IMR-90 (cell line): ENCODE measurements at regions not wholly inside any gene's neighbourhood (a gene's known extent, or its start where the extent isn't known, plus 50 kb on each side); places are given as distances from the start of the nearest gene placed in this dataset.
A peak's percentile ranks its signal among the peaks of the same experiment; 100 is the strongest.

ENCODE experiments used
- ATAC-seq: fragments of 200-7000 bp; cut with Tn5 transposase; 2 replicates; pipeline ENCODE4 v1.9.1; 2020; ENCODE audit warnings: low read depth, mild to moderate bottlenecking, moderate library complexity
- BruUV-seq: library from RNA; stranded (reverse); fragments of 400-500 nt; replicated peaks from 2 replicates; lab custom pipeline; 2021; lab: Mats Ljungman, UMichigan
- CTCF ChIA-PET: fragments of 300-600 bp; formaldehyde crosslinking; extraction: SDS; loops from one replicate; lab custom pipeline; 2021; ENCODE audit warnings: antibody characterized with exemption; lab: Yijun Ruan, JAX
- POLR2A ChIA-PET: fragments of 300-600 bp; sonication (Branson Sonifier 250); formaldehyde crosslinking; loops from one replicate; lab custom pipeline; 2022; ENCODE audit warnings: antibody characterized with exemption; ENCODE audit not compliant: unreplicated experiment; lab: Charles Lee
- DNase-seq: peaks from one replicate; pipeline ENCODE4 v3.0.0; 2013
- H2AFZ ChIP-seq: replicated peaks from 2 replicates; pipeline ENCODE3; 2013; ENCODE audit warnings: low read length, mild to moderate bottlenecking; ENCODE audit not compliant: poor library complexity
- H2AK5ac ChIP-seq: 2 replicates; pipeline ENCODE4 v1.6.1; 2013; ENCODE audit warnings: low read depth, low read length, inconsistent platforms
- H2AK9ac ChIP-seq: replicated peaks from 2 replicates; pipeline ENCODE3; 2013; ENCODE audit warnings: mild to moderate bottlenecking, low read depth, low read length, moderate library complexity; ENCODE audit not compliant: poor library complexity
- H2BK120ac ChIP-seq: 2 replicates; pipeline ENCODE4 v1.6.1; 2013; ENCODE audit warnings: low read depth, low read length, inconsistent platforms
- H2BK15ac ChIP-seq: 3 replicates; pipeline ENCODE4 v1.6.1; 2013; ENCODE audit warnings: low read depth, low read length, inconsistent platforms
- H2BK20ac ChIP-seq: 2 replicates; pipeline ENCODE4 v1.6.1; 2013; ENCODE audit warnings: low read depth, mild to moderate bottlenecking, inconsistent platforms, low read length, moderate library complexity
- H2BK5ac ChIP-seq: 2 replicates; pipeline ENCODE4 v1.6.1; 2013; ENCODE audit warnings: mild to moderate bottlenecking, low read depth, low read length, inconsistent platforms; ENCODE audit not compliant: poor library complexity, severe bottlenecking
- H3K14ac ChIP-seq: replicated peaks from 2 replicates; pipeline ENCODE4 v1.6.1; 2013; ENCODE audit warnings: low read depth, low read length, inconsistent platforms
- H3K18ac ChIP-seq: 2 replicates; pipeline ENCODE4 v1.6.1; 2013; ENCODE audit warnings: low read depth, low read length, control low read depth
- H3K23ac ChIP-seq: 2 replicates; pipeline ENCODE4 v1.6.1; 2013; ENCODE audit warnings: low read depth, low read length, inconsistent platforms
- H3K27ac ChIP-seq: 2 replicates; pipeline ENCODE4 v1.5.1; 2013; ENCODE audit warnings: mild to moderate bottlenecking, control low read depth, low read length; ENCODE audit not compliant: insufficient read depth
- H3K27me3 ChIP-seq: 2 replicates; pipeline ENCODE4 v1.6.1; 2013; ENCODE audit warnings: low read length; ENCODE audit not compliant: control insufficient read depth, insufficient read depth
- H3K36me3 ChIP-seq: 2 replicates; pipeline ENCODE4 v1.6.1; 2013; ENCODE audit warnings: low read length, mixed read lengths; ENCODE audit not compliant: control insufficient read depth, insufficient read depth
- H3K4ac ChIP-seq: 2 replicates; pipeline ENCODE4 v1.6.1; 2013; ENCODE audit warnings: low read depth, low read length, inconsistent platforms
- H3K4me1 ChIP-seq: 2 replicates; pipeline ENCODE4 v1.6.1; 2013; ENCODE audit warnings: low read length, mixed read lengths; ENCODE audit not compliant: control insufficient read depth, insufficient read depth
- H3K4me2 ChIP-seq: 2 replicates; pipeline ENCODE4 v1.6.1; 2013; ENCODE audit warnings: low read depth, mild to moderate bottlenecking, control low read depth, low read length, moderate library complexity
- H3K4me3 ChIP-seq: 2 replicates; pipeline ENCODE4 v1.5.1; 2013; ENCODE audit warnings: low read depth, mild to moderate bottlenecking, control low read depth, low read length, moderate library complexity; ENCODE audit not compliant: insufficient read depth
- H3K56ac ChIP-seq: 2 replicates; pipeline ENCODE4 v1.6.1; 2013; ENCODE audit warnings: low read length, inconsistent platforms; ENCODE audit not compliant: insufficient read depth; ENCODE audit errors: extremely low read depth
- H3K79me1 ChIP-seq, 2 experiments: 2 replicates each; pipeline ENCODE4 v1.6.1; 2013; ENCODE audit warnings: low read length in 2 of 2, inconsistent platforms in 1 of 2, low read depth in 1 of 2
- H3K9ac ChIP-seq: 2 replicates; pipeline ENCODE4 v1.6.1; 2013; ENCODE audit warnings: low read depth, low read length, control low read depth
- H3K9me1 ChIP-seq: 2 replicates; pipeline ENCODE4 v1.6.1; 2013; ENCODE audit warnings: low read length, inconsistent platforms; ENCODE audit not compliant: insufficient read depth
- H3K9me3 ChIP-seq: 2 replicates; pipeline ENCODE4 v1.6.1; 2013; ENCODE audit warnings: low read length; ENCODE audit not compliant: control insufficient read depth, insufficient read depth
- H4K20me1 ChIP-seq: 2 replicates; pipeline ENCODE4 v1.6.1; 2013; ENCODE audit warnings: low read length, inconsistent platforms; ENCODE audit not compliant: insufficient read depth
- H4K5ac ChIP-seq: 2 replicates; pipeline ENCODE4 v1.6.1; 2013; ENCODE audit warnings: mild to moderate bottlenecking, low read depth, low read length, control low read depth
- H4K8ac ChIP-seq, 2 experiments: 2 replicates each; pipeline ENCODE4 v1.6.1; 2013; ENCODE audit warnings: low read depth in 2 of 2, low read length in 2 of 2, control low read depth in 1 of 2, inconsistent platforms in 1 of 2
- H4K91ac ChIP-seq: 2 replicates; pipeline ENCODE4 v1.6.1; 2013; ENCODE audit warnings: low read depth, low read length, inconsistent platforms; ENCODE audit not compliant: insufficient read depth
- CEBPB ChIP-seq: IDR thresholded peaks from 2 replicates; pipeline ENCODE4 v1.6.1; 2012; ENCODE audit warnings: low read depth, low read length, improper control_type of control experiment
- ELK1 ChIP-seq: fragments of 150-350 bp; IDR thresholded peaks from 2 replicates; pipeline ENCODE4 v1.6.1; 2016; ENCODE audit warnings: low read depth, mild to moderate bottlenecking, low read length, moderate library complexity, borderline replicate concordance
- FOS ChIP-seq: fragments of 150-350 bp; IDR thresholded peaks from 2 replicates; pipeline ENCODE4 v1.6.1; 2016; ENCODE audit warnings: low read depth, low read length
- MAFK ChIP-seq: IDR thresholded peaks from 2 replicates; pipeline ENCODE4 v1.6.1; 2012; ENCODE audit warnings: low read depth, low read length, improper control_type of control experiment
- MAZ ChIP-seq: IDR thresholded peaks from 2 replicates; pipeline ENCODE4 v1.6.1; 2012; ENCODE audit warnings: low read depth, mild to moderate bottlenecking, low read length, improper control_type of control experiment, moderate library complexity, borderline replicate concordance
- NFE2L2 ChIP-seq: fragments of 150-350 bp; IDR thresholded peaks from 2 replicates; pipeline ENCODE4 v1.6.1; 2016; ENCODE audit warnings: low read depth, mild to moderate bottlenecking, low read length
- POLR2A ChIP-seq: IDR thresholded peaks from 2 replicates; pipeline ENCODE4 v1.6.1; 2012; ENCODE audit warnings: mild to moderate bottlenecking, low read depth, low read length
- RAD21 ChIP-seq: IDR thresholded peaks from 2 replicates; pipeline ENCODE4 v1.6.1; 2012; ENCODE audit warnings: low read length, improper control_type of control experiment
- RFX5 ChIP-seq: IDR thresholded peaks from 2 replicates; pipeline ENCODE4 v1.8.0; 2012; ENCODE audit warnings: low read depth, mild to moderate bottlenecking, low read length, moderate library complexity
- SMC3 ChIP-seq: fragments of 150-350 bp; IDR thresholded peaks from 2 replicates; pipeline ENCODE4 v1.6.1; 2016; ENCODE audit warnings: low read depth, mild to moderate bottlenecking, antibody characterized with exemption, low read length, moderate library complexity
- USF2 ChIP-seq: fragments of 150-350 bp; IDR thresholded peaks from 2 replicates; pipeline ENCODE4 v1.6.1; 2017; ENCODE audit warnings: mild to moderate bottlenecking, antibody characterized with exemption, low read length, low read depth
- WGBS, 2 experiments: methylation state at CpG; one replicate each; pipeline versions ENCODE4 v1.1.5 to v1.1.7; 2013; ENCODE audit warnings: missing lambda C conversion rate in 2 of 2; ENCODE audit not compliant: insufficient read length in 1 of 2; ENCODE audit errors: extremely low coverage in 2 of 2; 5-methylcytosine and 5-hydroxymethylcytosine counted together
- dilution Hi-C: fragments of 300-500 bp; cut with HindIII; formaldehyde crosslinking; loops from one replicate; pipeline ENCODE4 v1.14.3; 2018; ENCODE audit warnings: low sequenced_read_pairs; ENCODE audit not compliant: unreplicated experiment
- in situ Hi-C: fragments of 300-500 bp; cut with MboI; formaldehyde crosslinking; loops from 3 replicates; pipeline ENCODE4 v1.14.3; 2019; ENCODE audit warnings: low sequenced_read_pairs, inconsistent platforms, mixed read lengths
- intact Hi-C: fragments of 100-400 bp; cut with micrococcal nuclease; formaldehyde crosslinking; loops from 2 replicates; pipeline ENCODE4 v1.10.0; 2022

- Histone ChIP-seq H3K4ac (peak overlapping the region; percentile 99), H4K8ac (peak overlapping the region; percentile 87 to 95), H4K91ac (peak overlapping the region; percentile 95), H2AFZ (no peak overlapping the region), H3K79me1 (no peaks in the 10 kb centered on the region), H3K56ac (peak overlapping the region; percentile 99), H3K27me3 (no peaks in the 10 kb centered on the region), H2BK5ac (peak overlapping the region; percentile 100), H3K9me3 (no peaks in the 10 kb centered on the region), H2BK20ac (peak overlapping the region; percentile 100), H3K4me2 (peak overlapping the region; percentile 85), H4K20me1 (no peaks in the 10 kb centered on the region), H2BK15ac (peak overlapping the region; percentile 85; the same call in 2 of the 3 replicates), H3K27ac (peak overlapping the region; percentile 99), H2AK5ac (peak overlapping the region; percentile 93), H2BK120ac (peak overlapping the region; percentile 100), H3K36me3 (no peaks in the 10 kb centered on the region), H3K18ac (peak overlapping the region; percentile 100), H3K9me1 (peaks cover 13% of the 10 kb centered on the region), H3K9ac (peak overlapping the region; percentile 73), H2AK9ac (peak overlapping the region; percentile 90), H4K5ac (peak overlapping the region; percentile 99), H3K4me3 (no peak overlapping the region), H3K4me1 (peaks cover 25% of the 10 kb centered on the region), H3K23ac (peak overlapping the region; percentile 96), H3K14ac (peak overlapping the region; percentile 94)
- peak; percentile 78 for ATAC-seq
- intact Hi-C loops (loop anchor here (2.0 to 10.0 kb wide), 2 partner anchors 507 to 567 kb away; no protein-coding TSS in a partner anchor), in situ Hi-C loops (no loop called here), dilution Hi-C loops (no loop called here)
- peak; percentile 84 for DNase-seq
- 0% methylated on average over 1 of the region's 3 CpGs; no CpG with 5 or more reads in 1 of the 2 experiments for WGBS, 2 experiments
- POLR2A ChIA-PET: interaction anchor here (1.0 kb wide), 1 partner anchor 24 kb away, joined by 3 read pairs; no protein-coding TSS in a partner anchor
- BruUV-seq: no TSS peak
- CTCF ChIA-PET: interaction anchor here (0.7 kb wide), 1 partner anchor 507 kb away, joined by 3 read pairs; no protein-coding TSS in a partner anchor
- no peak for TF ChIP-seq POLR2A
- TF ChIP-seq MAZ: no peak
- TF ChIP-seq ELK1: no peak
- TF ChIP-seq RAD21: no peak
- TF ChIP-seq SMC3: no peak
- TF ChIP-seq MAFK: no peak
- peak; percentile 56 for TF ChIP-seq CEBPB
- no peak for TF ChIP-seq RFX5
- peak; percentile 28 for TF ChIP-seq FOS
- no peak for TF ChIP-seq USF2
- no peak for TF ChIP-seq NFE2L2
Observed at GRCh38 chr6:113352029-113352801, 504.9 kb upstream of the MARCKS start.
